Calu3 (cell line): ENCODE measurements at regions not wholly inside any gene's neighbourhood (a gene's known extent, or its start where the extent isn't known, plus 50 kb on each side); places are given as distances from the start of the nearest gene placed in this dataset.

ENCODE experiments used
- BruUV-seq: library from RNA; stranded (reverse); fragments of 400-500 nt; replicated peaks from 2 replicates; lab custom pipeline; 2021; lab: Mats Ljungman, UMichigan
- CTCF ChIA-PET: fragments of 300-600 bp; sonication (Branson Sonifier 250); formaldehyde crosslinking; loops from one replicate; lab custom pipeline; 2022; ENCODE audit warnings: antibody characterized with exemption; lab: Charles Lee
- DNase-seq: peaks from one replicate; pipeline ENCODE4 v3.0.0; 2022
- H3K27ac Mint-ChIP-seq: one replicate; pipeline ENCODE4 v1.8.0; 2022; ENCODE audit warnings: mixed read lengths; ENCODE audit not compliant: unreplicated experiment
- H3K27me3 Mint-ChIP-seq: one replicate; pipeline ENCODE4 v1.8.0; 2022; ENCODE audit warnings: mixed read lengths; ENCODE audit not compliant: unreplicated experiment
- H3K36me3 Mint-ChIP-seq: one replicate; pipeline ENCODE4 v1.8.0; 2022; ENCODE audit warnings: mild to moderate bottlenecking, moderate library complexity, mixed read lengths; ENCODE audit not compliant: insufficient read depth, unreplicated experiment
- H3K4me1 Mint-ChIP-seq: one replicate; pipeline ENCODE4 v1.8.0; 2022; ENCODE audit warnings: mild to moderate bottlenecking, low read depth, mixed read lengths; ENCODE audit not compliant: unreplicated experiment
- H3K4me3 Mint-ChIP-seq: one replicate; pipeline ENCODE4 v1.8.0; 2022; ENCODE audit warnings: mild to moderate bottlenecking, low read depth, moderate library complexity, mixed read lengths; ENCODE audit not compliant: unreplicated experiment
- H3K9me3 Mint-ChIP-seq: one replicate; pipeline ENCODE4 v1.8.0; 2022; ENCODE audit warnings: low read depth, mixed read lengths; ENCODE audit not compliant: unreplicated experiment
- CTCF ChIP-seq: fragments of 200-600 bp; IDR thresholded peaks from one replicate; pipeline ENCODE4 v1.8.0; 2022; ENCODE audit warnings: antibody characterized with exemption; ENCODE audit not compliant: unreplicated experiment
- intact Hi-C: fragments of 100-400 bp; cut with micrococcal nuclease; formaldehyde crosslinking; loops from one replicate; pipeline ENCODE4 v1.10.0; 2022; ENCODE audit not compliant: unreplicated experiment

- Mint-ChIP-seq H3K36me3 (no peaks in the 10 kb centered on the region), H3K27ac (no peak overlapping the region), H3K4me3 (no peak overlapping the region), H3K9me3 (no peaks in the 10 kb centered on the region), H3K4me1 (no peaks in the 10 kb centered on the region), H3K27me3 (peaks cover 37% of the 10 kb centered on the region)
- TF ChIP-seq CTCF = no peak
- CTCF ChIA-PET = no interaction called here
- no TSS peak for BruUV-seq
- intact Hi-C loops = no loop called here
- no peak for DNase-seq
Observed at GRCh38 chr10:35885076-35885475, 243.0 kb upstream of the FZD8 start.

GRCh38 chr10:35884657-35885071 is 242.6 kb upstream of the FZD8 start:
- intact Hi-C loops = no loop called here
- H3K27ac Mint-ChIP-seq = no peak overlapping the region
- H3K4me1 Mint-ChIP-seq = no peaks in the 10 kb centered on the region
- peaks cover 37% of the 10 kb centered on the region for H3K27me3 Mint-ChIP-seq
- no peak overlapping the region for H3K4me3 Mint-ChIP-seq
- no peak for TF ChIP-seq CTCF
- no peaks in the 10 kb centered on the region for H3K9me3 Mint-ChIP-seq
- CTCF ChIA-PET = no interaction called here
- no TSS peak for BruUV-seq
- no peak for DNase-seq
- no peaks in the 10 kb centered on the region for H3K36me3 Mint-ChIP-seq

GRCh38 chr10:35882422-35883150 is 240.5 kb upstream of the FZD8 start:
- Mint-ChIP-seq H3K27me3 (peaks cover 24% of the 10 kb centered on the region), H3K4me1 (no peaks in the 10 kb centered on the region), H3K4me3 (no peak overlapping the region), H3K36me3 (no peaks in the 10 kb centered on the region), H3K9me3 (no peaks in the 10 kb centered on the region), H3K27ac (no peak overlapping the region)
- BruUV-seq = no TSS peak
- no peak for DNase-seq
- CTCF ChIA-PET = no interaction called here
- no peak for TF ChIP-seq CTCF
- intact Hi-C loops = no loop called here

- BruUV-seq = no TSS peak
- CTCF ChIA-PET = no interaction called here
- DNase-seq = no peak
- H3K4me1 Mint-ChIP-seq = peaks cover 3% of the 10 kb centered on the region
- no peaks in the 10 kb centered on the region for H3K9me3 Mint-ChIP-seq
- H3K27me3 Mint-ChIP-seq = peaks cover 24% of the 10 kb centered on the region
- no peak for TF ChIP-seq CTCF
- intact Hi-C loops = no loop called here
- no peak overlapping the region for H3K27ac Mint-ChIP-seq
- no peak overlapping the region for H3K4me3 Mint-ChIP-seq
- no peaks in the 10 kb centered on the region for H3K36me3 Mint-ChIP-seq
Observed at GRCh38 chr10:35881320-35881719, 239.2 kb upstream of the FZD8 start.
